C4-2B (cell line): ENCODE measurements at regions not wholly inside any gene's neighbourhood (a gene's known extent, or its start where the extent isn't known, plus 50 kb on each side); places are given as distances from the start of the nearest gene placed in this dataset.
"Not testable (repeated sequence)": the region's sequence is repeated elsewhere in the genome, so short reads cannot be mapped to it uniquely, and the experiment has no call there.

Experiments used
- ZFX ChIP-seq: fragments of 450-650 bp; IDR thresholded peaks from 2 replicates; pipeline ENCODE4 v1.6.1; 2017
- TF ChIP-seq, protein P1 (sequence below): fragments of 450-650 bp; conservative IDR thresholded peaks from 2 replicates; pipeline ENCODE4 v1.5.1; 2017; ENCODE audit warnings: mild to moderate bottlenecking

DNA sequence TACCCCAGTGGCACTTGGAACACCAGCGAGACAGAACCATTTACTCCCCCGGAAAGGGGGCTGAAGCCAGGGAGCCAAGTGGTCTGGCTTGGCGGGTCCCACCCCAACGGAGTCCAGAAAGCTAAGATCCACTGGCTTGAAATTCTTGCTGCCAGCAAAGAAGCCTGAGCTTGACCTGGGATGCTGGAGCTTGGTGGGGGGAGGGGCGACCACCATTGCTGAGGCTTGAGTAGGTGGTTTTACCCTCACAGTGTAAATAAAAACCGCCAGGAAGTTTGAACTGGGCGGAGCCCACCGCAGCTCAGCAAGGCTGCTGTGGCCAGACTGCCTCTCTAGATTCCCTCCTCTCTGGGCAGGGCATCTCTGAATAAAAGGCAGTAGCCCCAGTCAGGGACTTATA is 62.8 kb downstream of the RPS24 start:
- TF ChIP-seq, protein P1, sequence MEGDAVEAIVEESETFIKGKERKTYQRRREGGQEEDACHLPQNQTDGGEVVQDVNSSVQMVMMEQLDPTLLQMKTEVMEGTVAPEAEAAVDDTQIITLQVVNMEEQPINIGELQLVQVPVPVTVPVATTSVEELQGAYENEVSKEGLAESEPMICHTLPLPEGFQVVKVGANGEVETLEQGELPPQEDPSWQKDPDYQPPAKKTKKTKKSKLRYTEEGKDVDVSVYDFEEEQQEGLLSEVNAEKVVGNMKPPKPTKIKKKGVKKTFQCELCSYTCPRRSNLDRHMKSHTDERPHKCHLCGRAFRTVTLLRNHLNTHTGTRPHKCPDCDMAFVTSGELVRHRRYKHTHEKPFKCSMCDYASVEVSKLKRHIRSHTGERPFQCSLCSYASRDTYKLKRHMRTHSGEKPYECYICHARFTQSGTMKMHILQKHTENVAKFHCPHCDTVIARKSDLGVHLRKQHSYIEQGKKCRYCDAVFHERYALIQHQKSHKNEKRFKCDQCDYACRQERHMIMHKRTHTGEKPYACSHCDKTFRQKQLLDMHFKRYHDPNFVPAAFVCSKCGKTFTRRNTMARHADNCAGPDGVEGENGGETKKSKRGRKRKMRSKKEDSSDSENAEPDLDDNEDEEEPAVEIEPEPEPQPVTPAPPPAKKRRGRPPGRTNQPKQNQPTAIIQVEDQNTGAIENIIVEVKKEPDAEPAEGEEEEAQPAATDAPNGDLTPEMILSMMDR = not testable (repeated sequence)
- TF ChIP-seq ZFX = not testable (repeated sequence)
